Gastrocnemius medialis (tissue), 4 donors: ENCODE measurements at regions not wholly inside any gene's neighbourhood (a gene's known extent, or its start where the extent isn't known, plus 50 kb on each side); places are given as distances from the start of the nearest gene placed in this dataset.

Experiments used
- CTCF ChIP-seq, 5 experiments: fragments of 450-650 bp in 3 of 5; fragments of 200-600 bp in 2 of 5; sonication (generic) in 2 of 5; IDR thresholded peaks in 4 of 5; conservative IDR thresholded peaks in 1 of 5; 1 replicate in 4 of 5; 2 replicates in 1 of 5; pipeline ENCODE4 v1.5.1; 2016 to 2019; ENCODE audit warnings: antibody characterized with exemption in 5 of 5, mild to moderate bottlenecking in 3 of 5, moderate library complexity in 3 of 5
- POLR2A ChIP-seq, 2 donors: fragments of 450-650 bp; IDR thresholded peaks; one replicate each; pipeline ENCODE4 v1.6.1; 2017; ENCODE audit warnings: antibody characterized with exemption in 2 of 2, mild to moderate bottlenecking in 2 of 2, moderate library complexity in 2 of 2

- TF ChIP-seq CTCF (IDR thresholded peaks at IDR 0.05 in 4 of 5, conservative IDR thresholded peaks at IDR 0.05 in 1 of 5): no peak
- no peak for TF ChIP-seq POLR2A (IDR thresholded peaks at IDR 0.05)
These were observed 72.9 kb upstream of the LTA4H start for GRCh38 chr12:96108321-96108720.
